ENCODE measurements at regions not wholly inside any gene's neighbourhood (a gene's known extent, or its start where the extent isn't known, plus 50 kb on each side); places are given as distances from the start of the nearest gene placed in this dataset.
"Not testable (repeated sequence)": the region's sequence is repeated elsewhere in the genome, so short reads cannot be mapped to it uniquely, and the experiment has no call there.

- Histone ChIP-seq H2AFZ (ENCODE audit: low read length) (no peak overlapping the region), H3K4ac (ENCODE audit: low read length) (no peak overlapping the region), H2AK5ac (ENCODE audit: low read depth, low read length) (no peak overlapping the region), H2BK12ac (ENCODE audit: low read length) (no peak overlapping the region), H3K9ac (ENCODE audit: low read depth, low read length, poor library complexity) (no peak overlapping the region), H2BK5ac (ENCODE audit: low read length) (no peak overlapping the region), H3K23ac (ENCODE audit: low read depth, low read length, poor library complexity) (no peak overlapping the region), H3K79me1 (ENCODE audit: low read depth, low read length) (no peaks in the 10 kb centered on the region), H3K14ac (ENCODE audit: low read length) (no peak overlapping the region), H2BK120ac (ENCODE audit: low read depth, low read length) (no peak overlapping the region), H2BK15ac (ENCODE audit: low read length) (no peak overlapping the region), H3K27me3 (ENCODE audit: control insufficient read depth in 3 of 3, insufficient read depth in 3 of 3, low read depth in 1 of 3, low read length in 3 of 3) (no peaks in the 10 kb centered on the region), H3K18ac (ENCODE audit: low read length) (no peak overlapping the region), H3K4me3 (ENCODE audit: low read length in 2 of 2) (no peak overlapping the region), H3K4me2 (ENCODE audit: insufficient read depth, low read length, poor library complexity, severe bottlenecking) (no peak overlapping the region), H3K27ac (replicated peaks; ENCODE audit: low read length) (no peak overlapping the region), H4K8ac (ENCODE audit: low read depth, low read length) (no peak overlapping the region), H3K9me3 (replicated peaks in 1 of 2; ENCODE audit: control insufficient read depth in 2 of 2, insufficient read depth in 1 of 2, low read depth in 1 of 2, low read length in 2 of 2) (no peaks in the 10 kb centered on the region), H3K36me3 (replicated peaks in 1 of 2; ENCODE audit: control insufficient read depth in 2 of 2, insufficient read depth in 2 of 2, low read length in 2 of 2) (no peaks in the 10 kb centered on the region), H3K4me1 (ENCODE audit: control insufficient read depth in 2 of 2, insufficient read depth in 1 of 2, low read depth in 1 of 2, low read length in 2 of 2) (no peaks in the 10 kb centered on the region), H4K91ac (ENCODE audit: low read depth, low read length, poor library complexity) (no peak overlapping the region)
- no CpG with 5 or more reads among the region's 1 CpG for WGBS, 2 donors (ENCODE audit: extremely low coverage in 2 of 2, insufficient read length in 2 of 2, insufficient replicate concordance in 1 of 2)
- DNase-seq (ENCODE audit: low spot score), result no peak
These were observed 1395.7 kb upstream of the EYS start for GRCh38 chr6:67102743-67103142.

GRCh38 chr6:67095618-67096226, 1388.7 kb upstream of the EYS start:
- not testable (repeated sequence) for H3K14ac ChIP-seq (ENCODE audit: low read length); H3K9me3 ChIP-seq (replicated peaks in 1 of 2; ENCODE audit: control insufficient read depth in 2 of 2, insufficient read depth in 1 of 2, low read depth in 1 of 2, low read length in 2 of 2); H3K9ac ChIP-seq (ENCODE audit: low read depth, low read length, poor library complexity); H3K4me1 ChIP-seq (ENCODE audit: control insufficient read depth in 2 of 2, insufficient read depth in 1 of 2, low read depth in 1 of 2, low read length in 2 of 2); H2BK15ac ChIP-seq (ENCODE audit: low read length); H3K27ac ChIP-seq (replicated peaks; ENCODE audit: low read length); H3K4me2 ChIP-seq (ENCODE audit: insufficient read depth, low read length, poor library complexity, severe bottlenecking); H3K4me3 ChIP-seq (ENCODE audit: low read length in 2 of 2); H2BK120ac ChIP-seq (ENCODE audit: low read depth, low read length); H3K36me3 ChIP-seq (replicated peaks in 1 of 2; ENCODE audit: control insufficient read depth in 2 of 2, insufficient read depth in 2 of 2, low read length in 2 of 2); H2AFZ ChIP-seq (ENCODE audit: low read length); H2BK5ac ChIP-seq (ENCODE audit: low read length); H2AK5ac ChIP-seq (ENCODE audit: low read depth, low read length); DNase-seq (ENCODE audit: low spot score); H4K91ac ChIP-seq (ENCODE audit: low read depth, low read length, poor library complexity); H3K23ac ChIP-seq (ENCODE audit: low read depth, low read length, poor library complexity); H3K27me3 ChIP-seq (ENCODE audit: control insufficient read depth in 3 of 3, insufficient read depth in 3 of 3, low read depth in 1 of 3, low read length in 3 of 3); H4K8ac ChIP-seq (ENCODE audit: low read depth, low read length); H3K4ac ChIP-seq (ENCODE audit: low read length); H2BK12ac ChIP-seq (ENCODE audit: low read length); H3K79me1 ChIP-seq (ENCODE audit: low read depth, low read length); H3K18ac ChIP-seq (ENCODE audit: low read length)
- no CpG with 5 or more reads among the region's 11 CpGs for WGBS, 2 donors (ENCODE audit: extremely low coverage in 2 of 2, insufficient read length in 2 of 2, insufficient replicate concordance in 1 of 2)

GRCh38 chr6:67094431-67094946, 1387.5 kb upstream of the EYS start:
- H2BK12ac ChIP-seq (ENCODE audit: low read length), result no peak overlapping the region
- no peak overlapping the region for H3K18ac ChIP-seq (ENCODE audit: low read length)
- no peak overlapping the region for H4K91ac ChIP-seq (ENCODE audit: low read depth, low read length, poor library complexity)

GRCh38 chr6:67073938-67074337, 1366.9 kb upstream of the EYS start:
- Histone ChIP-seq H4K8ac (ENCODE audit: low read depth, low read length) (no peak overlapping the region), H3K18ac (ENCODE audit: low read length) (no peak overlapping the region), H2BK120ac (ENCODE audit: low read depth, low read length) (no peak overlapping the region), H3K4me2 (ENCODE audit: insufficient read depth, low read length, poor library complexity, severe bottlenecking) (no peak overlapping the region), H3K36me3 (replicated peaks in 1 of 2; ENCODE audit: control insufficient read depth in 2 of 2, insufficient read depth in 2 of 2, low read length in 2 of 2) (no peaks in the 10 kb centered on the region), H2BK5ac (ENCODE audit: low read length) (no peak overlapping the region), H3K23ac (ENCODE audit: low read depth, low read length, poor library complexity) (no peak overlapping the region), H2BK12ac (ENCODE audit: low read length) (no peak overlapping the region), H2AFZ (ENCODE audit: low read length) (no peak overlapping the region), H2AK5ac (ENCODE audit: low read depth, low read length) (no peak overlapping the region), H3K9me3 (replicated peaks in 1 of 2; ENCODE audit: control insufficient read depth in 2 of 2, insufficient read depth in 1 of 2, low read depth in 1 of 2, low read length in 2 of 2) (peaks cover 0 to 2% of the 10 kb centered on the region in 2 donors), H3K27me3 (ENCODE audit: control insufficient read depth in 3 of 3, insufficient read depth in 3 of 3, low read depth in 1 of 3, low read length in 3 of 3) (no peaks in the 10 kb centered on the region), H3K4me1 (ENCODE audit: control insufficient read depth in 2 of 2, insufficient read depth in 1 of 2, low read depth in 1 of 2, low read length in 2 of 2) (no peaks in the 10 kb centered on the region), H3K9ac (ENCODE audit: low read depth, low read length, poor library complexity) (no peak overlapping the region), H3K27ac (replicated peaks; ENCODE audit: low read length) (no peak overlapping the region), H3K79me1 (ENCODE audit: low read depth, low read length) (no peaks in the 10 kb centered on the region), H3K4ac (ENCODE audit: low read length) (no peak overlapping the region), H4K91ac (ENCODE audit: low read depth, low read length, poor library complexity) (no peak overlapping the region), H2BK15ac (ENCODE audit: low read length) (no peak overlapping the region), H3K4me3 (ENCODE audit: low read length in 2 of 2) (no peak overlapping the region), H3K14ac (ENCODE audit: low read length) (no peak overlapping the region)
- no peak for DNase-seq (ENCODE audit: low spot score)
- WGBS, 2 donors (ENCODE audit: extremely low coverage in 2 of 2, insufficient read length in 2 of 2, insufficient replicate concordance in 1 of 2), result no CpG with 5 or more reads among the region's 3 CpGs

More at GRCh38 chr6:67094431-67094946, 1387.5 kb upstream of the EYS start:
- Histone ChIP-seq H3K4me3 (ENCODE audit: low read length in 2 of 2) (no peak overlapping the region), H3K4ac (ENCODE audit: low read length) (no peak overlapping the region), H3K27ac (replicated peaks; ENCODE audit: low read length) (no peak overlapping the region), H3K14ac (ENCODE audit: low read length) (no peak overlapping the region), H3K4me2 (ENCODE audit: insufficient read depth, low read length, poor library complexity, severe bottlenecking) (no peak overlapping the region), H2BK15ac (ENCODE audit: low read length) (no peak overlapping the region), H3K79me1 (ENCODE audit: low read depth, low read length) (no peaks in the 10 kb centered on the region), H3K4me1 (ENCODE audit: control insufficient read depth in 2 of 2, insufficient read depth in 1 of 2, low read depth in 1 of 2, low read length in 2 of 2) (no peaks in the 10 kb centered on the region), H3K36me3 (replicated peaks in 1 of 2; ENCODE audit: control insufficient read depth in 2 of 2, insufficient read depth in 2 of 2, low read length in 2 of 2) (no peaks in the 10 kb centered on the region), H3K27me3 (ENCODE audit: control insufficient read depth in 3 of 3, insufficient read depth in 3 of 3, low read depth in 1 of 3, low read length in 3 of 3) (no peaks in the 10 kb centered on the region), H2AK5ac (ENCODE audit: low read depth, low read length) (no peak overlapping the region), H4K8ac (ENCODE audit: low read depth, low read length) (no peak overlapping the region), H2AFZ (ENCODE audit: low read length) (no peak overlapping the region), H3K9ac (ENCODE audit: low read depth, low read length, poor library complexity) (no peak overlapping the region), H2BK5ac (ENCODE audit: low read length) (no peak overlapping the region), H2BK120ac (ENCODE audit: low read depth, low read length) (no peak overlapping the region), H3K23ac (ENCODE audit: low read depth, low read length, poor library complexity) (no peak overlapping the region), H3K9me3 (replicated peaks in 1 of 2; ENCODE audit: control insufficient read depth in 2 of 2, insufficient read depth in 1 of 2, low read depth in 1 of 2, low read length in 2 of 2) (no peaks in the 10 kb centered on the region)
- WGBS, 2 donors (ENCODE audit: extremely low coverage in 2 of 2, insufficient read length in 2 of 2, insufficient replicate concordance in 1 of 2), result no CpG with 5 or more reads among the region's 3 CpGs
- no peak for DNase-seq (ENCODE audit: low spot score)

Measured in neuronal stem cell (in vitro differentiated cells).